Retinal pigment epithelial cell (primary cell): ENCODE measurements at regions not wholly inside any gene's neighbourhood (a gene's known extent, or its start where the extent isn't known, plus 50 kb on each side); places are given as distances from the start of the nearest gene placed in this dataset.

Experiments used
- DNase-seq: peaks from one replicate; pipeline ENCODE4 v3.0.0-alpha.2; 2010; ENCODE audit warnings: low read depth
- H3K4me3 ChIP-seq: 2 replicates; pipeline ENCODE4 v1.5.1; 2011; ENCODE audit warnings: mild to moderate bottlenecking, low read length, control low read depth, moderate library complexity
- TF ChIP-seq, protein P1 (sequence below): conservative IDR thresholded peaks from 2 replicates; pipeline ENCODE4 v1.5.1; 2011; ENCODE audit warnings: low read depth, low read length, control low read depth, inconsistent platforms

DNA sequence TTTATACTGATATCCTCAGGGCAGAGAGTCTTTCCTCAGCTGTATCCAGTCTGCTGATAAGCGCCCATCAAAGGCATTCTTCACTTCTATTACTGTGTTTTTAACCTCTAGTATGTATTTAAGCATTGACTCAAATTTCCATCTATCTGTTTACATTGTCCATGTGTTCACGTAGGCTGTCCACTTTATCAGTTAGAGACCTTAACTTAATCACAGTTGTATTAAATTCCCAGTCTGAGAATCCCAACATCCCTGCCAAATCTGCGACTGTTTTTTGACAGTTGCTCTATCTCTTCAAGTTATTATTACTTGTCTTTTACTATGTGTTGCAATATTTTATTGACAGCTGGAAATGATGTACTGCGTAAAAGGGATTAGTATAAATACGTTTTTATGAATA lies 1613.7 kb upstream of the MIR17HG start:
- no peak for DNase-seq
- H3K4me3 ChIP-seq = no peak overlapping the region
- TF ChIP-seq, protein P1, sequence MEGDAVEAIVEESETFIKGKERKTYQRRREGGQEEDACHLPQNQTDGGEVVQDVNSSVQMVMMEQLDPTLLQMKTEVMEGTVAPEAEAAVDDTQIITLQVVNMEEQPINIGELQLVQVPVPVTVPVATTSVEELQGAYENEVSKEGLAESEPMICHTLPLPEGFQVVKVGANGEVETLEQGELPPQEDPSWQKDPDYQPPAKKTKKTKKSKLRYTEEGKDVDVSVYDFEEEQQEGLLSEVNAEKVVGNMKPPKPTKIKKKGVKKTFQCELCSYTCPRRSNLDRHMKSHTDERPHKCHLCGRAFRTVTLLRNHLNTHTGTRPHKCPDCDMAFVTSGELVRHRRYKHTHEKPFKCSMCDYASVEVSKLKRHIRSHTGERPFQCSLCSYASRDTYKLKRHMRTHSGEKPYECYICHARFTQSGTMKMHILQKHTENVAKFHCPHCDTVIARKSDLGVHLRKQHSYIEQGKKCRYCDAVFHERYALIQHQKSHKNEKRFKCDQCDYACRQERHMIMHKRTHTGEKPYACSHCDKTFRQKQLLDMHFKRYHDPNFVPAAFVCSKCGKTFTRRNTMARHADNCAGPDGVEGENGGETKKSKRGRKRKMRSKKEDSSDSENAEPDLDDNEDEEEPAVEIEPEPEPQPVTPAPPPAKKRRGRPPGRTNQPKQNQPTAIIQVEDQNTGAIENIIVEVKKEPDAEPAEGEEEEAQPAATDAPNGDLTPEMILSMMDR = no peak

DNA sequence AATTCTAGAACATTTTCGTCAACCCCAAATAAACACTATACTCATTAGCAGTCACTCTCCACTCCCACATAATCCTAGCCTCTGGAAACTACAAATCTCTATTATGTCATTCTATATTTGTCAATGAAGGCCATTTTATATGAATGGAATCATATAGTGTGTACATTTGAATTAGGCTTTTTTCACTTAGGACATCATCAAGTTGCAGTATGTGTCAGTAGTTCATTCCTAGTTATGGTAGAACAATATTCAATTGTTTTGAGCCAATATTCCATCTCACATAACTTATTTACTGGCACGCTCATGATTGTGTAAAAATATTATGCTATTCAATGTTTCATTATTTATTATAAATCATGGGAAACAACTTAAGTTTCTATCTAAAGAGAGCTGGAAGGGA lies 1610.4 kb upstream of the MIR17HG start:
- TF ChIP-seq, protein P1 = no peak
- no peak for DNase-seq
- no peak overlapping the region for H3K4me3 ChIP-seq

DNA sequence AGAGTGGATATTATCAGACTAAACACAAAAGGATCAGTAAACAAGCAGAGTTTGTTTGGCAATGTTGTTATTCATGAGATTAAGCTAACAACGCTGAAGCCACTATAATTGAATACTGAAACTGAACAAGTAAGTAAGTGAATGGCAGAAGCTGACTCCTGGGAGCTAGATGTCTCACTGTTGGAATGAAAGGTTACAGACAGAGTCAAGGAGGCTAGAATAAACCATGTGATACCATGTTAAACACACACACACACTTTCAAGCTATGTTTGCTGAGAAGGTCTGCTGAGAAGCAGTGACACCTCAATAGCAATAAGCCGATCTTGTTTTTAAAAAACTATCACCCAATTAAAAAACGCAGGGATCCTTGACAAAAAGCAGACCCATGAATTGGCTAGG lies 1609.4 kb upstream of the MIR17HG start:
- TF ChIP-seq, protein P1 = no peak
- no peak overlapping the region for H3K4me3 ChIP-seq

DNA sequence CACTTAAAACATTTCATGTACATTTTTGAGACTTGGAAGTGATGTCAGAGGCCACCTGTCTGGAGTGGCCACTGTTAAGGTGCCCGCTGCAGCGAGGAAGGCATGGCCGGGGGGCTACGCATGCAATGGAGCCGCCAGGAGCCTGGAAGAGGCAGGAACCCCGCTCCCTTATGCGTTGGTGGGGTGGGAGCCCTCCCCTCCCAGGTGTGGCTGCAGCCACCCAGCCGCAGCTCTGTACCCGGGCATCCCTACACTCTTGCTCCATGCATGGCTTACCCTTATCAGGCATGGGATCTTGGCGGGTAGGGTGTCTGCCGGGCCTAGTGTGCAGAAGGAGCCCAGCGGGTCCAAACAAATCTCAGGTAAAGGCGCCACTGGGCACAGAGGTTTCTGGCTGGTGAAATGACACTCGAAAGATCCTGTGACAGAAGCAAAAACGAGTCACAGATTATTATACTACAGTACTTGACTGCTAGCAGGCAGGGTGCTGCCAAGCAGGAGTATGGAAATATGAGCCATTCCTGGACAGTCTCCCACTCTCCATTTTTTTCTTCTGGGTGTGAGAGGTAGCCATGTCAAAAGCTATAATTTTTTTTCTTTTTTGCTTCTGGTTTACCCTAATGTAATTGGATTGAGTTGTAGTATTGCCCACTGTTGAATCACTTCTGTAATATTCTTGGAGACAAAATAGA lies 1606.3 kb upstream of the MIR17HG start:
- H3K4me3 ChIP-seq = no peak overlapping the region
- no peak for DNase-seq
- TF ChIP-seq, protein P1 = no peak

More for the DNA sequence above, 1609.4 kb upstream of the MIR17HG start:
- DNase-seq = no peak

DNA sequence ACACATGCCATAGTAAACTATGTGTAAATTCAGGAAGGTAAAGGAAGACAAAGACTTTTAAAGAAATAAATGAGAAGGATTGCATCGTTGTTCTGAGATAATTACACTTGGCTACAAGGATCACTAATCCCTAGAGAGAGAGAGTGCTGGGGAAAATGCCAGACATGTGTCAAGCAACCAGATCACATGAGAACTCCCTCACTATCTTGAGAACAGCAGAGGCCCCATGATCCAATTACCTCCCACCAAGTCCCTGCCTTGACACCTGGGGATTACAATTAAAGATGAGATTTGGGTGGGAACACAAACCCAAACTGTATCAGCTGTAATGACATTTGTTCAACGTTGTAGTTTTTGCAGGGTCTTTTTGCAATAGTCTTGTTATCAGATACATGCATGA lies 1600.9 kb upstream of the MIR17HG start:
- H3K4me3 ChIP-seq = no peak overlapping the region
- TF ChIP-seq, protein P1 = no peak
- peak; percentile 80 for DNase-seq

DNA sequence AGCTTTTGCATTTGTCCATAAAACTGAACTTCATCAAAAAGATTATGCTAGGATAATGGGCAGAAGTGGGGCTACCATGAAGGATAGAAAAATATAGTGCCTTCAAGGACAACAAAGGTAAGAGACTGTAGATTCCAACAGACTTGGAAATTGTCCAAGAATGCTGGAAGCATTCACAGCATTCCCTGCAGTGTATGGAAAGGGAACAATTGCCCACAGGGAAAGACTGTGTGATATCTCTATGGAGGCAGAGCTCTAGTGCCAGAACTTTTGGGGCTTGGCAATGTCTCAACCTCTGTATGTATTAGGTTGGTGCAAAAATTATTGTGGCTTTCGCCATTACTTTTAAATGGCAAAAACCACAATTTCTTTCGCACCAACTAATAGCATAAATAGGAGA lies 1598.8 kb upstream of the MIR17HG start:
- H3K4me3 ChIP-seq = no peak overlapping the region
- peak; percentile 15 for DNase-seq
- TF ChIP-seq, protein P1 = no peak

DNA sequence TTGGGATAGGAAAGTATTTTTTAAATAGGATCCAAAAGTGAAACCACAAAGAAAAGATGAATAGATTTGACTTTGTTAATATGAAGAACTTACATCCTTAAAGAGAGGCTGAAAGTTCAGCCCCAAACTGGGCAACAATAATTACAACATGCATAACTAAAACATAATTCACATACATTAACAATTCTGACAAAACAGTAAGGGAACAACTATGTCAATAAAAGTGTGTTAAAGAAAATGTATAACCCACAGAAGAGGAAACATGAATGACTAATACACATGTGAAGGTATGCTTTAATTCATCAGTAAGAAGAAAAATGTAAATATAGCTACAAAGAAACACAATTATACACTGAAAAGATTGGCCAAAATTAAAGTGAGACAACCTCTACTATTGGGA lies 1597.6 kb upstream of the MIR17HG start:
- DNase-seq = no peak
- H3K4me3 ChIP-seq = no peak overlapping the region
- TF ChIP-seq, protein P1 = no peak
